Upper lobe of left lung (tissue), 4 donors: ENCODE measurements at regions not wholly inside any gene's neighbourhood (a gene's known extent, or its start where the extent isn't known, plus 50 kb on each side); places are given as distances from the start of the nearest gene placed in this dataset.

Experiments
- EP300 ChIP-seq, 4 donors: sonication (generic); formaldehyde crosslinking; IDR thresholded peaks; one replicate each; pipeline ENCODE4 v1.5.1; 2017; ENCODE audit warnings: antibody characterized with exemption in 4 of 4, control low read depth in 2 of 4
- POLR2A ChIP-seq, 4 donors: fragments of 450-650 bp; IDR thresholded peaks; one replicate each; pipeline ENCODE4 v1.5.1; 2016 to 2017; ENCODE audit warnings: antibody characterized with exemption in 4 of 4, mild to moderate bottlenecking in 2 of 4
- POLR2AphosphoS5 ChIP-seq, 2 donors: sonication (generic); formaldehyde crosslinking; IDR thresholded peaks; one replicate each; pipeline ENCODE4 v1.5.1; 2017; ENCODE audit warnings: antibody characterized with exemption in 2 of 2
- TF ChIP-seq, protein P1 (sequence below), 6 experiments: fragments of 450-650 bp in 4 of 6; fragments of 200-600 bp in 2 of 6; sonication (generic) in 2 of 6; IDR thresholded peaks; one replicate each; pipeline ENCODE4 v1.5.1; 2016 to 2019; ENCODE audit warnings: antibody characterized with exemption in 6 of 6

DNA sequence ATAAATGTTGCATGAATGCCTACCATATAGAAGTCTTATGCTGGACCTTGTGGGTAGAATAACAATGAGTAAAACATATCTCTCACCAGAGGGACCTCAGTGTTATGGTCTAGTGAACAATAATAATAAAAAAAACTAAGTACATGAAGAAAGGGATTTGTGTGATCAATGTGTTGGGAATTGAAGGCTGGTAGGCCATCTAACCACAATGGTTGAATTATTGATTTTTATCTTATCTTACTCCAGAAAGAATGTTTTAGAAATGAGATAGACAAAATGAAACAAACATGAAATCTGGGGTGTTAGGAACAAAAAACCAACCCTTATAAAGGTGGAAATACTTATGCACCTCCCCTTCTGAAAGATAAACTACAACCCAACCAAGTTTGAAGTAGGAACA is 243.9 kb upstream of the LRIG3 start:
- TF ChIP-seq, protein P1, sequence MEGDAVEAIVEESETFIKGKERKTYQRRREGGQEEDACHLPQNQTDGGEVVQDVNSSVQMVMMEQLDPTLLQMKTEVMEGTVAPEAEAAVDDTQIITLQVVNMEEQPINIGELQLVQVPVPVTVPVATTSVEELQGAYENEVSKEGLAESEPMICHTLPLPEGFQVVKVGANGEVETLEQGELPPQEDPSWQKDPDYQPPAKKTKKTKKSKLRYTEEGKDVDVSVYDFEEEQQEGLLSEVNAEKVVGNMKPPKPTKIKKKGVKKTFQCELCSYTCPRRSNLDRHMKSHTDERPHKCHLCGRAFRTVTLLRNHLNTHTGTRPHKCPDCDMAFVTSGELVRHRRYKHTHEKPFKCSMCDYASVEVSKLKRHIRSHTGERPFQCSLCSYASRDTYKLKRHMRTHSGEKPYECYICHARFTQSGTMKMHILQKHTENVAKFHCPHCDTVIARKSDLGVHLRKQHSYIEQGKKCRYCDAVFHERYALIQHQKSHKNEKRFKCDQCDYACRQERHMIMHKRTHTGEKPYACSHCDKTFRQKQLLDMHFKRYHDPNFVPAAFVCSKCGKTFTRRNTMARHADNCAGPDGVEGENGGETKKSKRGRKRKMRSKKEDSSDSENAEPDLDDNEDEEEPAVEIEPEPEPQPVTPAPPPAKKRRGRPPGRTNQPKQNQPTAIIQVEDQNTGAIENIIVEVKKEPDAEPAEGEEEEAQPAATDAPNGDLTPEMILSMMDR (IDR thresholded peaks at IDR 0.05): no peak
- TF ChIP-seq POLR2AphosphoS5 (IDR thresholded peaks at IDR 0.05) (no peak), POLR2A (IDR thresholded peaks at IDR 0.05) (no peak), EP300 (IDR thresholded peaks at IDR 0.05) (no peak)
